Suppressor macrophage treated with lipopolysaccharide for 4 hours (primary cell): ENCODE measurements at regions not wholly inside any gene's neighbourhood (a gene's known extent, or its start where the extent isn't known, plus 50 kb on each side); places are given as distances from the start of the nearest gene placed in this dataset.
A peak's percentile ranks its signal among the peaks of the same experiment; 100 is the strongest.
"Not testable (repeated sequence)": the region's sequence is repeated elsewhere in the genome, so short reads cannot be mapped to it uniquely, and the experiment has no call there.

ENCODE experiments used
- DNase-seq: peaks from one replicate; pipeline ENCODE4 v3.0.0-alpha.2; 2020

- no peak for DNase-seq
These were observed 51.3 kb upstream of the SUB1 start for GRCh38 chr5:32534041-32534440.

GRCh38 chr5:32531885-32532520 is 53.4 kb upstream of the SUB1 start:
- peak; percentile 25 for DNase-seq

GRCh38 chr5:32527321-32527720 is 58.0 kb upstream of the SUB1 start:
- DNase-seq, result not testable (repeated sequence)

- DNase-seq, result no peak
These were observed 58.5 kb upstream of the SUB1 start for GRCh38 chr5:32526810-32527209.

GRCh38 chr5:32523625-32524024 is 61.7 kb upstream of the SUB1 start:
- peak; percentile 21 for DNase-seq

- DNase-seq, result peak; percentile 92
These were observed 62.8 kb upstream of the SUB1 start for GRCh38 chr5:32522429-32523143.

- DNase-seq, result no peak
These were observed 63.9 kb upstream of the SUB1 start for GRCh38 chr5:32521481-32521880.

GRCh38 chr5:32520972-32521371 is 64.4 kb upstream of the SUB1 start:
- DNase-seq, result no peak

GRCh38 chr5:32520356-32520755 is 65.0 kb upstream of the SUB1 start:
- DNase-seq, result no peak

GRCh38 chr5:32519508-32519907 is 65.8 kb upstream of the SUB1 start:
- DNase-seq, result no peak

GRCh38 chr5:32514806-32515205 is 70.3 kb upstream of the ZFR start:
- DNase-seq, result no peak

GRCh38 chr5:32512926-32513325 is 68.4 kb upstream of the ZFR start:
- no peak for DNase-seq

- no peak for DNase-seq
These were observed 67.3 kb upstream of the ZFR start for GRCh38 chr5:32511776-32512374.

GRCh38 chr5:32510860-32511259 is 66.3 kb upstream of the ZFR start:
- no peak for DNase-seq

GRCh38 chr5:32508806-32509805 is 64.6 kb upstream of the ZFR start:
- DNase-seq, result peak; percentile 79

- peak; percentile 37 for DNase-seq
These were observed 63.3 kb upstream of the ZFR start for GRCh38 chr5:32507738-32508434.

GRCh38 chr5:32506799-32507198 is 62.3 kb upstream of the ZFR start:
- DNase-seq, result no peak

GRCh38 chr5:32506201-32506661 is 61.7 kb upstream of the ZFR start:
- no peak for DNase-seq

GRCh38 chr5:32505756-32506155 is 61.2 kb upstream of the ZFR start:
- DNase-seq, result no peak

- DNase-seq, result no peak
These were observed 60.6 kb upstream of the ZFR start for GRCh38 chr5:32504989-32505596.

GRCh38 chr5:32504329-32504988 is 59.9 kb upstream of the ZFR start:
- no peak for DNase-seq
